ENCODE measurements at regions not wholly inside any gene's neighbourhood (a gene's known extent, or its start where the extent isn't known, plus 50 kb on each side); places are given as distances from the start of the nearest gene placed in this dataset.
A peak's percentile ranks its signal among the peaks of the same experiment; 100 is the strongest.

DNA sequence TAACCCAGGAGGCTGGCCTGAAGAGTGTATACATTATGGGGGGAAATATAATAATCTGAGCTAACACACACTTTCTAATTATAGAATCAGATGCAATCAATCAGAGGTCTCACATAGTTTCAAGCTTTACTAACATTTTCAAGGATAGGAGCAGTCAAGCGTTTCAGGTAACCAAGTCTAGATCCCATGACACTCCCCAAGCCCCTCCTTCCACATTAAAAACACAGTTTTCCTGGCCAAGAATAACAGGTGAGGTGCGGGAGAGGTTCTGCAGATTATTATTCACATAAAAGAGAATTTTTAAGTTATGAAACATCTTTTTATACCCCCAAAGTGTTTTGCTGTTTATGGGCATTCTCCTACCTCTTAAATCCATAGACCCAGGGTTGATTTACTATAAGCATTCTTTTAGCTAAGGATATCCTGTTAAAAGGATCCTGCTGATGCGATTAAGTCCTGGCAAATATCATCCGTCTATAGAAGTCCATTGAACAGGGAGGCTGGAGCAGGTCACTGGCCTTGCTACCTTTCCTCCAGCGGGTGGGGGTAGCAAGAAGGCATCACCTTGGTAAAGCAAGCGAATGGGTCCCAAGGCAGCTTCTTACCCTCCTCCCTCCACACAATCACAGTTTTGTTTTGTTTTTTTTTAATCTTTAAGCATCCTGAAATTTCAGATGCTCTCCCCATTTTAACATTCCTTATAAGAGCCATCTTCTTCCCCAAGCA is 104.7 kb upstream of the GPM6A start:
- Histone ChIP-seq H3K9me3 (ENCODE audit: control insufficient read depth in 2 of 2, low read length in 2 of 2) (no peaks in the 10 kb centered on the region), H3K27me3 (ENCODE audit: control insufficient read depth in 1 of 2, insufficient read depth in 2 of 2, low read length in 2 of 2) (no peaks in the 10 kb centered on the region), H3K36me3 (ENCODE audit: control insufficient read depth in 2 of 2, insufficient read depth in 2 of 2, low read length in 2 of 2) (no peaks in the 10 kb centered on the region), H3K9ac (ENCODE audit: low read length in 2 of 2) (no peak overlapping the region), H3K27ac (ENCODE audit: low read length) (no peak overlapping the region), H3K4me1 (ENCODE audit: control insufficient read depth, insufficient read depth, low read length) (no peaks in the 10 kb centered on the region), H3K4me3 (ENCODE audit: low read length in 2 of 2) (no peak overlapping the region)

DNA sequence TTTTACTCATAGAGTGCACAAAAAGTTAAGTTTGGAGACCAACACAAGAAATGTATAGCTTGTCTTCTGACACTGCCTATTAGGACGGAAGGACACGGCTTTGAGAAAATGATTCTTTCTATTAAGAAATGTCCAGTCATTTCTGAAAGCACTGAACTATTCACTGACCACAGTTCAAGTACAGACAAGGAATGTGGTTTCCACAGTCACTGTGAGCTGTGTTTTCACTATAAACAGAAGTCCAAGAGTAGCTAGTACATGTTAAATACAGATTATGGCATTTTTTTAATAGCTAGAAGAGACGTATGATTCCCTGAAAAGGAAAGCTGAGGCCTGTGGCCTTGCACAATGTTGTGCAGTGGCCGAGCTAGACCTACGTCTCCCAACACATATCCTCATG is 115.1 kb upstream of the GPM6A start:
- Histone ChIP-seq H3K4me1 (ENCODE audit: control insufficient read depth, insufficient read depth, low read length) (no peaks in the 10 kb centered on the region), H3K9me3 (ENCODE audit: control insufficient read depth in 2 of 2, low read length in 2 of 2) (no peaks in the 10 kb centered on the region), H3K4me3 (ENCODE audit: low read length in 2 of 2) (no peak overlapping the region), H3K27ac (ENCODE audit: low read length) (no peak overlapping the region), H3K27me3 (ENCODE audit: control insufficient read depth in 1 of 2, insufficient read depth in 2 of 2, low read length in 2 of 2) (no peaks in the 10 kb centered on the region), H3K36me3 (ENCODE audit: control insufficient read depth in 2 of 2, insufficient read depth in 2 of 2, low read length in 2 of 2) (no peaks in the 10 kb centered on the region), H3K9ac (ENCODE audit: low read length in 2 of 2) (no peak overlapping the region)

DNA sequence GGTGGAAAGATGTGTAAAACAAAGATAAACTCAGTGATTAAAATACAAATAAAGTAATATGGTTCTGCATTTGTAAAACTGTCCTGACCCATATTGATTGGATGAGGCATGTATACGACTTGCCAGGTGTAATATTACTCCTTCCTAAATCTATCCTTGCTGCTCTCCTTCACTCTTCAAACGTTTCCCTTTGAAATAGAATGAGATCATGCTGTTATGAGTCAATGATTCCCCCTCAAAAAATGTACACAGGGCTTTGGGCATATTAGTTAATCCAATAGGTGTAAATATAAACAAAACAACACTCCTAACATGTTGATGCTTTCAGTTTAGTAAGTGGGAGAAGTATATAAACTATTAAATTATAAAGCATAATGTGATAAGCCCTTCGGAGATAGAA is 117.4 kb upstream of the GPM6A start:
- no peak overlapping the region for H3K27ac ChIP-seq (ENCODE audit: low read length)
- H3K9ac ChIP-seq (ENCODE audit: low read length in 2 of 2): no peak overlapping the region
- H3K9me3 ChIP-seq (ENCODE audit: control insufficient read depth in 2 of 2, low read length in 2 of 2): no peaks in the 10 kb centered on the region
- H3K36me3 ChIP-seq (ENCODE audit: control insufficient read depth in 2 of 2, insufficient read depth in 2 of 2, low read length in 2 of 2): no peaks in the 10 kb centered on the region
- no peaks in the 10 kb centered on the region for H3K27me3 ChIP-seq (ENCODE audit: control insufficient read depth in 1 of 2, insufficient read depth in 2 of 2, low read length in 2 of 2)
- no peak overlapping the region for H3K4me3 ChIP-seq (ENCODE audit: low read length in 2 of 2)
- H3K4me1 ChIP-seq (ENCODE audit: control insufficient read depth, insufficient read depth, low read length): no peaks in the 10 kb centered on the region

DNA sequence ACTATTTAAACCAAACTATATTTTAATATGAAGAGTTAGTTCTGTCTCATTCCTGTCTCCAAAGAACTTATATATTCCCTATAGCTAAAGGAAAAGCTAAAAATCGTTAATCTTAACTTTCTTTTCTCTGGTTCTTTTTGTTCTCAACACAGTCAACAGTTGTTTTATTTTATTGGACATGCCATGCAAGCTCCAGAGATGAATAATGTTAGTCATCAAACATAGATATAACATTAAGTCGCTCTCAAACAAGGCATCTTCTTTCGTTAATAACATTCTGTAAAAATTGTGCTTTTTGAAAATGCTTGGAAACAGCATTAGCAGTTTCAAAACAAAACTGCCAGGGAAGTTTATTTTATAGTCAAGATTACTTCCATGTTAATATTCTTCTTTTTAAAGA is 117.9 kb upstream of the GPM6A start:
- no peaks in the 10 kb centered on the region for H3K4me1 ChIP-seq (ENCODE audit: control insufficient read depth, insufficient read depth, low read length)
- no peak overlapping the region for H3K9ac ChIP-seq (ENCODE audit: low read length in 2 of 2)
- H3K36me3 ChIP-seq (ENCODE audit: control insufficient read depth in 2 of 2, insufficient read depth in 2 of 2, low read length in 2 of 2): no peaks in the 10 kb centered on the region
- no peaks in the 10 kb centered on the region for H3K9me3 ChIP-seq (ENCODE audit: control insufficient read depth in 2 of 2, low read length in 2 of 2)
- H3K27ac ChIP-seq (ENCODE audit: low read length): no peak overlapping the region
- H3K27me3 ChIP-seq (ENCODE audit: control insufficient read depth in 1 of 2, insufficient read depth in 2 of 2, low read length in 2 of 2): no peaks in the 10 kb centered on the region
- no peak overlapping the region for H3K4me3 ChIP-seq (ENCODE audit: low read length in 2 of 2)

DNA sequence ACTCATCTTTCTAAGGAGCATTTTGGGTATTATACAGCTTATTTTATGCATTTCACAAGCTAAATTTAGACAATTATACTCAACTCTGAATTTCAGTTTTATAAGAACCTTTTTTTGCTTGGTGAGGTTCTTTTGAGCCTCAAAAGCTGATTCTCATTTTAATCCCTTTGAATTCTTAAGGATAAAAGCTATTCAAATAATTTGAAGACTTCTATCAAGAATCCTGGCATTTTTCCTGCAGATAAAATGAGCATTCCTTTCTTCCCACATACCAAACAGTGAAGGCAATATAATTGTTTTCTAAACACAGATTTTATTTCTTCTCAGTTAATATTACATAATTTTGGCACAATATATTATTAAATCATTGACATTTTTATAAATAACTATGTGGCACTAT is 118.4 kb upstream of the GPM6A start:
- Histone ChIP-seq H3K36me3 (ENCODE audit: control insufficient read depth in 2 of 2, insufficient read depth in 2 of 2, low read length in 2 of 2) (no peaks in the 10 kb centered on the region), H3K27ac (ENCODE audit: low read length) (no peak overlapping the region), H3K27me3 (ENCODE audit: control insufficient read depth in 1 of 2, insufficient read depth in 2 of 2, low read length in 2 of 2) (no peaks in the 10 kb centered on the region), H3K9ac (ENCODE audit: low read length in 2 of 2) (no peak overlapping the region), H3K4me3 (ENCODE audit: low read length in 2 of 2) (no peak overlapping the region), H3K9me3 (ENCODE audit: control insufficient read depth in 2 of 2, low read length in 2 of 2) (no peaks in the 10 kb centered on the region), H3K4me1 (ENCODE audit: control insufficient read depth, insufficient read depth, low read length) (no peaks in the 10 kb centered on the region)

DNA sequence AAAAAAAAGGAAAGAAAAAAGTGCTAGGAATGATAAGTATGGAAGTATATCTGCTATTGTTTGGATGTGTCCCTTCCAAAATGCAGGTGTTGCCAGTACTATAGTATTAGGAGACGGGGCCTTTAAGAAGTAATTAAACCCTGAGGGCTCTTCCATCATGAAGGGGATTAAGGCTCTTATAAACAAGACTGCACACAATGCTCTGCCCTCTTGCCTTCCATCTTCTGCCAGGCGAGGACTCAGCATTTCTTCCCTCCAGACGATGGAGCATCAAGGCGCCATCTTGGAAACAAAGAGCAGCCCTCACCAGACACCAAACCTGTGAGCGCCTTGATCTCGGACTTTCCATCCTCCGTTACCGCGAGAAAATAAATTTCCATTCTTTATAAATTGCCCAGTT is 120.1 kb upstream of the GPM6A start:
- no peaks in the 10 kb centered on the region for H3K27me3 ChIP-seq (ENCODE audit: control insufficient read depth in 1 of 2, insufficient read depth in 2 of 2, low read length in 2 of 2)
- no peaks in the 10 kb centered on the region for H3K4me1 ChIP-seq (ENCODE audit: control insufficient read depth, insufficient read depth, low read length)
- no peaks in the 10 kb centered on the region for H3K36me3 ChIP-seq (ENCODE audit: control insufficient read depth in 2 of 2, insufficient read depth in 2 of 2, low read length in 2 of 2)
- H3K4me3 ChIP-seq (ENCODE audit: low read length in 2 of 2): no peak overlapping the region
- no peaks in the 10 kb centered on the region for H3K9me3 ChIP-seq (ENCODE audit: control insufficient read depth in 2 of 2, low read length in 2 of 2)
- H3K27ac ChIP-seq (ENCODE audit: low read length): no peak overlapping the region
- no peak overlapping the region for H3K9ac ChIP-seq (ENCODE audit: low read length in 2 of 2)

DNA sequence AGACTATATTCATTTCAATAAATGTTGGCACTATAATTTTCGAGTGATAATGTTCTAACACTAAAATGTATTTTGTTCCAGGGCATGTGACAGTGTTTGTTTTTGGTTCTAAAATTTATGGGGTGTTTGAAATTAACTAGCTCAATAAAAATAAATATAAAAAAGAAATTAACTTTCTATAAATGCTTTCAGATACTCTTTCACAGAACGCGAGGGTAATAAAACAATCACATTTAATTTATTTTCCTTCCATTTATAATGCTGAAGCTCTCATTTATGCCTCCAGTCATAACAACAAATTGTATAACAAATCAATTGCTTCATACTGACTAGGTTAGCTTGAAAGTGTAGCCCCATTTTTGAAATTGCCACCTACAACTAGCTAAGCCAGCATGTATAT is 122.4 kb upstream of the GPM6A start:
- H3K9ac ChIP-seq (ENCODE audit: low read length in 2 of 2): no peak overlapping the region
- H3K4me3 ChIP-seq (ENCODE audit: low read length in 2 of 2): no peak overlapping the region

DNA sequence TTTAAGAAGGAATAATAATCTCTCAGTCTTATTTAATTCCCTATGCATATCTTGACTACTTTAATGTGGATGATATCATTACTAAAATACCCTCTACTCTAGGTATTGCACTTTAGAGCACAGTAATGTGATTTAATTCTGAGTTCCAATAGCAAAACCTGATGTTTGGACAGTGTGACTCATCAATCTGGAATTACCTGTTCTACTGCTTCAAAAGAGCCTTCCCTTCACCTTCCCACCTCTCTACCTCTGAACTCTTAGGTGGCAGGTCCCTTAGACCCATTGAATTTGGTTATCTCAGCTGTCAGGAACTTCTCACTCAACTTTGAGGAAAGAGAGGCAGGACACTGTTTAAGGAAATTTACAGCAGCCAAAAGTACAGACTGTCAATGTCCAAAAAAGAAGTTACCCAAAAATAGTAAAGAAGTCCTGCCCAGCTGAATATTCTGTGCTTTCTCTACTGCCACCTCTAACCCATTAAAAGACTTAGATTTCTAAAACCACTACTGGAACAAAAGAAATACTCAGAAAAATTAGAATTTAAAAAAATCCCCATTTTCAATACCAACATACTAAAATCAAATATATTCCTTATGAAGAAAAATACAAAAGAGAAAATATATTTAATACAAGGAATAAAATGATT is 123.1 kb upstream of the GPM6A start:
- H3K27me3 ChIP-seq (ENCODE audit: control insufficient read depth in 1 of 2, insufficient read depth in 2 of 2, low read length in 2 of 2): no peaks in the 10 kb centered on the region
- no peaks in the 10 kb centered on the region for H3K36me3 ChIP-seq (ENCODE audit: control insufficient read depth in 2 of 2, insufficient read depth in 2 of 2, low read length in 2 of 2)
- no peak overlapping the region for H3K4me3 ChIP-seq (ENCODE audit: low read length in 2 of 2)
- no peak overlapping the region for H3K9ac ChIP-seq (ENCODE audit: low read length in 2 of 2)
- H3K27ac ChIP-seq (ENCODE audit: low read length): no peak overlapping the region
- no peaks in the 10 kb centered on the region for H3K9me3 ChIP-seq (ENCODE audit: control insufficient read depth in 2 of 2, low read length in 2 of 2)
- H3K4me1 ChIP-seq (ENCODE audit: control insufficient read depth, insufficient read depth, low read length): no peaks in the 10 kb centered on the region

More for the DNA sequence above, 122.4 kb upstream of the GPM6A start:
- H3K27ac ChIP-seq (ENCODE audit: low read length): no peak overlapping the region
- no peaks in the 10 kb centered on the region for H3K4me1 ChIP-seq (ENCODE audit: control insufficient read depth, insufficient read depth, low read length)
- H3K9me3 ChIP-seq (ENCODE audit: control insufficient read depth in 2 of 2, low read length in 2 of 2): no peaks in the 10 kb centered on the region
- no peaks in the 10 kb centered on the region for H3K36me3 ChIP-seq (ENCODE audit: control insufficient read depth in 2 of 2, insufficient read depth in 2 of 2, low read length in 2 of 2)
- H3K27me3 ChIP-seq (ENCODE audit: control insufficient read depth in 1 of 2, insufficient read depth in 2 of 2, low read length in 2 of 2): no peaks in the 10 kb centered on the region

DNA sequence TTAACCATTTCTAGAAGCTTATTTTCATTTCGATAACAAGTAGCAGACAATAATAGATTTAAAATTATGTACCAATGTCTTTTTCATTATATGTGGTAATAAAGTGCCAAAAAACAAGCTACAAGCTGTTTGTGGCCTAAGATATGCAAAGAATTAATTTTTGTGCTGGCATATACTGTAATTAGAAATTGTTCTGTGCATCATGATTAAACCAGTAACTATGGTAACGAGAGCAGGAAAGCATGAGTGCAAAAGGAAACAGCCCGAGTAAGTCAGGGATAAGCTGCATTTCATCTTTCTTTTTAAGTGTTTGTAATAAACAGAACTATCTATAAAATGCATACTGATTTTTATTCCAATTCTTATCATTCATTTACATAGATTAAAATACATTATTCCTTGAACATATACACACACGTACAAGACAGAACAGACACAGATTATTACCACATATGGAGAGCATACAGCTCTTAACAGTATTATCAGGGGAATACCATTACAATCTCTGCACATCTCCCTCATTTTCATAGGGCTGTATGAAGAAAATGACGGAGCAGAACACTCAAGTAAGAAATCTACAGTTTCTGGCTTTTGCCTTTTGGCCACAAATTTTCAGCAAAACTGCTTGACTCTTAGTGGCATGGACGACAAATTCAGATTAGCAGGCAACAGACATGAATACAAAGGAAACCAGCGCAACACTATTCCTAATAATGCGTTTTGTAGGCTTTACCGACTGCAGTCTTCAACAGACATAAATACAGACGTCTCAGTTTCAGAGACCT is 121.3 kb upstream of the WDR17 start:
- H3K4me3 ChIP-seq (ENCODE audit: low read length in 2 of 2): no peak overlapping the region
- H3K27me3 ChIP-seq (ENCODE audit: control insufficient read depth in 1 of 2, insufficient read depth in 2 of 2, low read length in 2 of 2): no peaks in the 10 kb centered on the region
- no peak overlapping the region for H3K9ac ChIP-seq (ENCODE audit: low read length in 2 of 2)
- no peaks in the 10 kb centered on the region for H3K9me3 ChIP-seq (ENCODE audit: control insufficient read depth in 2 of 2, low read length in 2 of 2)
- H3K27ac ChIP-seq (ENCODE audit: low read length): no peak overlapping the region
- no peaks in the 10 kb centered on the region for H3K4me1 ChIP-seq (ENCODE audit: control insufficient read depth, insufficient read depth, low read length)
- H3K36me3 ChIP-seq (ENCODE audit: control insufficient read depth in 2 of 2, insufficient read depth in 2 of 2, low read length in 2 of 2): no peaks in the 10 kb centered on the region

DNA sequence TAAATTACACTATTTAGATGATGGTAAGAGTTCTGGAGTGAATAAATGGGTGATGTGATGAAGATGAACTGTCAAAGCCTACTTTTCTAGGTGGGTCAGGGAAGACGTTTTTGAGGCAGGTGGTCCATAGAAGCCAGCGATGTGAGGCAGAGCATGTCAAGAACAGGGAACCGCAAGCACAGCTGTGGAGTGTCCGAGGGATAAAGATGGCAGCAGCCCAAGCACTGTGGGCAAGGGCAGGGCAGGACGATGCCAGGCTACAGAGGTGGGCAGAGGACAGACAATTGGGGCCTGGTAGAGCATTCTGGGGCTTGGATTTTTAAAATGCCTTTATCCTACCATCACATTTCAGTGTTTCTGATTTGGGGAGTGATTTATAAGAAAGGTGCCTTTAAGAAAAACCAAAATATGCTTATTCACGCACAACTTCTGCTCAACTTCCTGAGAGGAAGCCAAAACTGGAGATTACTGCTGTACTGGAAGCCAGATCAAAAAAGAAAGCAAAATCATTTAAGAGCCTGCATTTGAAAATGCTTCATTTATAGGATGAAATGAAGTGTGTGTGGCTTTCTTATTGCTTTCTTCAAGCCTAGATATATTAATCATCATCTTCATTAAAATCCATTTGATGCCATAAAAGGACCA is 119.0 kb upstream of the WDR17 start:
- no peaks in the 10 kb centered on the region for H3K27me3 ChIP-seq (ENCODE audit: control insufficient read depth in 1 of 2, insufficient read depth in 2 of 2, low read length in 2 of 2)
- H3K36me3 ChIP-seq (ENCODE audit: control insufficient read depth in 2 of 2, insufficient read depth in 2 of 2, low read length in 2 of 2): no peaks in the 10 kb centered on the region
- peak overlapping the region; percentile 19 to 23 for H3K4me3 ChIP-seq (ENCODE audit: low read length in 2 of 2)
- no peaks in the 10 kb centered on the region for H3K9me3 ChIP-seq (ENCODE audit: control insufficient read depth in 2 of 2, low read length in 2 of 2)
- no peak overlapping the region for H3K27ac ChIP-seq (ENCODE audit: low read length)
- no peaks in the 10 kb centered on the region for H3K4me1 ChIP-seq (ENCODE audit: control insufficient read depth, insufficient read depth, low read length)
- peak overlapping the region in 1 of 2 donors; percentile 20 for H3K9ac ChIP-seq (ENCODE audit: low read length in 2 of 2)
